ENCODE measurements at regions not wholly inside any gene's neighbourhood (a gene's known extent, or its start where the extent isn't known, plus 50 kb on each side); places are given as distances from the start of the nearest gene placed in this dataset.

DNA sequence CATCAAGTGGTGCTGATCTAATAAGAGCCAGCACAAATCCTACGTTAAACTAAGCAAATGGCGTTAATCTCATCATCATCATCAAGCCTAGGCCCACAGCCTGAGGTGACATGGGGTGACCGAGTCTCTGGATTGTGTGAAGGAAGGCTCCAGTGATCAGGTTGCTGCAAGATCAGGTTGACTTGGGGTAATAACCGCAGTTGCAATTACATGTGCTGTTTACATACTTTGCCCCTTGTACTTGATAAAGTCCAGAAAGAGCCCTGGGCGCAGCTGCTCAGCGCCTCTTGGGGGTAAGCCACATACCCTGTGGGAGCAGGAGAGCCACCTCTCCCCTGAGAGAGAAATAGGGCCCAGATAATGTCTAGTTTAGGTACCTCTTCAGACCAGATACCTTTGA lies 228.1 kb downstream of the WDR11 start:
- no peak overlapping the region for H3K27ac Mint-ChIP-seq
- Histone ChIP-seq H3K27ac (ENCODE audit: low read depth) (no peak overlapping the region), H4K20me1 (replicated peaks; ENCODE audit: insufficient read depth) (no peaks in the 10 kb centered on the region), H3K4me1 (ENCODE audit: insufficient read depth) (peaks cover 5% of the 10 kb centered on the region; the same call in 1 of the 2 replicates), H3K36me3 (ENCODE audit: insufficient read depth) (no peaks in the 10 kb centered on the region), H3K4me2 (no peak overlapping the region), H3K4me3 (no peak overlapping the region), H3K9me2 (ENCODE audit: insufficient read depth) (peaks cover 6% of the 10 kb centered on the region; the same call in 1 of the 2 replicates), H2AFZ (no peak overlapping the region), H3K27me3 (ENCODE audit: insufficient read depth) (no peaks in the 10 kb centered on the region), H3F3A (replicated peaks; ENCODE audit: low read depth) (no peaks in the 10 kb centered on the region), H3K79me2 (replicated peaks; ENCODE audit: insufficient read depth) (no peaks in the 10 kb centered on the region)
- TF ChIP-seq NANOG (IDR thresholded peaks at IDR 0.05; ENCODE audit: borderline replicate concordance) (no peak), POLR2AphosphoS5 (IDR thresholded peaks at IDR 0.05; ENCODE audit: low read depth) (no peak), ZNF114 (CRISPR knock-in tag; IDR thresholded peaks at IDR 0.05) (no peak), EZH2phosphoT487 (IDR thresholded peaks at IDR 0.05; ENCODE audit: unreplicated experiment) (no peak), JUNB (IDR thresholded peaks at IDR 0.05; ENCODE audit: unreplicated experiment) (no peak), EZH2 (IDR thresholded peaks at IDR 0.05; ENCODE audit: low read depth, unreplicated experiment) (no peak), REST (IDR thresholded peaks at IDR 0.05; ENCODE audit: unreplicated experiment) (no peak), ZNF331 (CRISPR knock-in tag; IDR thresholded peaks at IDR 0.05; ENCODE audit: low read depth) (no peak), CREB1 (CRISPR knock-in tag; IDR thresholded peaks at IDR 0.05; ENCODE audit: low read depth) (no peak), ZNF462 (CRISPR knock-in tag; IDR thresholded peaks at IDR 0.05) (no peak), STAT1 (IDR thresholded peaks at IDR 0.05; ENCODE audit: unreplicated experiment) (no peak)
- TF ChIP-seq, protein P1, sequence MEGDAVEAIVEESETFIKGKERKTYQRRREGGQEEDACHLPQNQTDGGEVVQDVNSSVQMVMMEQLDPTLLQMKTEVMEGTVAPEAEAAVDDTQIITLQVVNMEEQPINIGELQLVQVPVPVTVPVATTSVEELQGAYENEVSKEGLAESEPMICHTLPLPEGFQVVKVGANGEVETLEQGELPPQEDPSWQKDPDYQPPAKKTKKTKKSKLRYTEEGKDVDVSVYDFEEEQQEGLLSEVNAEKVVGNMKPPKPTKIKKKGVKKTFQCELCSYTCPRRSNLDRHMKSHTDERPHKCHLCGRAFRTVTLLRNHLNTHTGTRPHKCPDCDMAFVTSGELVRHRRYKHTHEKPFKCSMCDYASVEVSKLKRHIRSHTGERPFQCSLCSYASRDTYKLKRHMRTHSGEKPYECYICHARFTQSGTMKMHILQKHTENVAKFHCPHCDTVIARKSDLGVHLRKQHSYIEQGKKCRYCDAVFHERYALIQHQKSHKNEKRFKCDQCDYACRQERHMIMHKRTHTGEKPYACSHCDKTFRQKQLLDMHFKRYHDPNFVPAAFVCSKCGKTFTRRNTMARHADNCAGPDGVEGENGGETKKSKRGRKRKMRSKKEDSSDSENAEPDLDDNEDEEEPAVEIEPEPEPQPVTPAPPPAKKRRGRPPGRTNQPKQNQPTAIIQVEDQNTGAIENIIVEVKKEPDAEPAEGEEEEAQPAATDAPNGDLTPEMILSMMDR (conservative IDR thresholded peaks at IDR 0.05; ENCODE audit: low read depth in 2 of 2): no peak
- TF ChIP-seq, protein P2, sequence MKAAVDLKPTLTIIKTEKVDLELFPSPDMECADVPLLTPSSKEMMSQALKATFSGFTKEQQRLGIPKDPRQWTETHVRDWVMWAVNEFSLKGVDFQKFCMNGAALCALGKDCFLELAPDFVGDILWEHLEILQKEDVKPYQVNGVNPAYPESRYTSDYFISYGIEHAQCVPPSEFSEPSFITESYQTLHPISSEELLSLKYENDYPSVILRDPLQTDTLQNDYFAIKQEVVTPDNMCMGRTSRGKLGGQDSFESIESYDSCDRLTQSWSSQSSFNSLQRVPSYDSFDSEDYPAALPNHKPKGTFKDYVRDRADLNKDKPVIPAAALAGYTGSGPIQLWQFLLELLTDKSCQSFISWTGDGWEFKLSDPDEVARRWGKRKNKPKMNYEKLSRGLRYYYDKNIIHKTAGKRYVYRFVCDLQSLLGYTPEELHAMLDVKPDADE (IDR thresholded peaks at IDR 0.05): no peak
- 0 out of 3 replicates have a peak, but pooled peaks cover 3% of the 10 kb centered on the region for H3K9me3 Mint-ChIP-seq
- H3K4me1 Mint-ChIP-seq: peaks cover 22% of the 10 kb centered on the region
- peaks cover 3% of the 10 kb centered on the region for H3K27me3 Mint-ChIP-seq (ENCODE audit: insufficient read depth, low read depth, poor library complexity)
- no peaks in the 10 kb centered on the region; the same call in 2 of the 3 replicates for H3K36me3 Mint-ChIP-seq (ENCODE audit: low read depth)
- H3K4me3 Mint-ChIP-seq: no peak overlapping the region
- no peak for ATAC-seq
- DNase-seq (ENCODE audit: low spot score): no peak

Data from GM23338 (cell line).